ENCODE measurements at regions not wholly inside any gene's neighbourhood (a gene's known extent, or its start where the extent isn't known, plus 50 kb on each side); places are given as distances from the start of the nearest gene placed in this dataset.

DNA sequence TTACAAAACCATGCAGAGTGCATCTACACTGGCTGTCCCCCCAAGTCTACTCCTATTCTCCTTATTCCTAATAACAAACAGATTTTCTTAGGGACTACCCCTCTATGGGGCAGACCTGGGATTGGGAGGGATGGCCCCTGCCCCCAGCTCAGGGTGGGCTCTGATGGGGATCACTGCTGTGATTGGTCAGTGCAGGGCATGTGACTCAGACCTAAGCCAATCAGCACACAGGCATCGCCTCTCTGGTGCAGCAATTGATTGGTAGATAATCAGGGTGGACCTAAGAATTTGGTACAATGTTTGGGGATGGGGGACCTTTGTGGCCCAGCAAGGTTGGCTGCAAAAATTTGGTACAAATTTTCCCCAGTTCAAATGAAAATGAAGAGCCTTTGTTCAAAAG is 57.2 kb upstream of the SHANK2 start:
- H3K79me2 ChIP-seq (ENCODE audit: insufficient read depth, low read length): no peaks in the 10 kb centered on the region
- H3K36me3 ChIP-seq (ENCODE audit: insufficient read depth, low read length): no peaks in the 10 kb centered on the region
- no peak overlapping the region for H3K9ac ChIP-seq (ENCODE audit: low read depth, low read length)
- DNase-seq (no peak), ATAC-seq (ENCODE audit: insufficient read depth, low read depth) (no peak)
- H3K4me2 ChIP-seq (ENCODE audit: insufficient read depth, low read length): no peak overlapping the region
- H2AFZ ChIP-seq (ENCODE audit: low read depth, low read length): no peak overlapping the region
- no peaks in the 10 kb centered on the region for H3K4me1 ChIP-seq (ENCODE audit: insufficient read depth, low read length)
- TF ChIP-seq EZH2 (IDR thresholded peaks at IDR 0.05; ENCODE audit: borderline replicate concordance, low read depth, low read length, severe bottlenecking): no peak
- TF ChIP-seq, protein P1, sequence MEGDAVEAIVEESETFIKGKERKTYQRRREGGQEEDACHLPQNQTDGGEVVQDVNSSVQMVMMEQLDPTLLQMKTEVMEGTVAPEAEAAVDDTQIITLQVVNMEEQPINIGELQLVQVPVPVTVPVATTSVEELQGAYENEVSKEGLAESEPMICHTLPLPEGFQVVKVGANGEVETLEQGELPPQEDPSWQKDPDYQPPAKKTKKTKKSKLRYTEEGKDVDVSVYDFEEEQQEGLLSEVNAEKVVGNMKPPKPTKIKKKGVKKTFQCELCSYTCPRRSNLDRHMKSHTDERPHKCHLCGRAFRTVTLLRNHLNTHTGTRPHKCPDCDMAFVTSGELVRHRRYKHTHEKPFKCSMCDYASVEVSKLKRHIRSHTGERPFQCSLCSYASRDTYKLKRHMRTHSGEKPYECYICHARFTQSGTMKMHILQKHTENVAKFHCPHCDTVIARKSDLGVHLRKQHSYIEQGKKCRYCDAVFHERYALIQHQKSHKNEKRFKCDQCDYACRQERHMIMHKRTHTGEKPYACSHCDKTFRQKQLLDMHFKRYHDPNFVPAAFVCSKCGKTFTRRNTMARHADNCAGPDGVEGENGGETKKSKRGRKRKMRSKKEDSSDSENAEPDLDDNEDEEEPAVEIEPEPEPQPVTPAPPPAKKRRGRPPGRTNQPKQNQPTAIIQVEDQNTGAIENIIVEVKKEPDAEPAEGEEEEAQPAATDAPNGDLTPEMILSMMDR (IDR thresholded peaks at IDR 0.05; ENCODE audit: borderline replicate concordance, extremely low read depth, low read length, poor library complexity, severe bottlenecking): no peak
- no peaks in the 10 kb centered on the region for H3K9me3 ChIP-seq (ENCODE audit: insufficient read depth, low read length, severe bottlenecking)
- H3K27ac ChIP-seq (ENCODE audit: low read length): no peak overlapping the region
- no peaks in the 10 kb centered on the region for H4K20me1 ChIP-seq (ENCODE audit: insufficient read depth, low read length)
- no peak overlapping the region for H3K4me3 ChIP-seq (ENCODE audit: low read depth in 1 of 2, low read length in 2 of 2)
- H3K27me3 ChIP-seq (ENCODE audit: insufficient read depth, low read length, poor library complexity): peaks cover 9% of the 10 kb centered on the region

DNA sequence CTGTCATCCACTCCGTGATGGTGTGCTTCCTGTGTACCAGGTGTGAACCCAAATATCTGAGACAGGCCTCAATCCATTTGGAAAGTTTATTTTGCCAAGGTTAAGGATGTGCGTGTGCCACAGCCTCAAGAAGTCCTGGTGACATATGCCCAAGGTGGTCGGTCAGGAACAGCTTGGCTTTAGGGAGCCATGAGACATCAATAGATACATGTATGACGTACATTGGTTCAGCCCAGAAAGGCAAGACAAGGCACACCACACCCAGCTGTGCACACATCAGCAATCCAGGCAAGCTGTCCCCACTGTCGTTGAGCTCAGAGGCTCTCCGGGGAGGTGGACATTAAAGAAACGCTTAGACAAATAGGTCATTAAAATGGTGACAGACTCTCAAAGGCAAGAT is 56.8 kb upstream of the SHANK2 start:
- Histone ChIP-seq H3K79me2 (ENCODE audit: insufficient read depth, low read length) (no peaks in the 10 kb centered on the region), H3K9me3 (ENCODE audit: insufficient read depth, low read length, severe bottlenecking) (no peaks in the 10 kb centered on the region), H3K4me3 (ENCODE audit: low read depth in 1 of 2, low read length in 2 of 2) (no peak overlapping the region), H4K20me1 (ENCODE audit: insufficient read depth, low read length) (no peaks in the 10 kb centered on the region), H3K4me2 (ENCODE audit: insufficient read depth, low read length) (no peak overlapping the region), H3K4me1 (ENCODE audit: insufficient read depth, low read length) (no peaks in the 10 kb centered on the region), H3K9ac (ENCODE audit: low read depth, low read length) (no peak overlapping the region), H3K36me3 (ENCODE audit: insufficient read depth, low read length) (no peaks in the 10 kb centered on the region), H3K27ac (ENCODE audit: low read length) (no peak overlapping the region), H2AFZ (ENCODE audit: low read depth, low read length) (no peak overlapping the region), H3K27me3 (ENCODE audit: insufficient read depth, low read length, poor library complexity) (peaks cover 9% of the 10 kb centered on the region)
- TF ChIP-seq, protein P1 (IDR thresholded peaks at IDR 0.05; ENCODE audit: borderline replicate concordance, extremely low read depth, low read length, poor library complexity, severe bottlenecking): no peak
- no peak for TF ChIP-seq EZH2 (IDR thresholded peaks at IDR 0.05; ENCODE audit: borderline replicate concordance, low read depth, low read length, severe bottlenecking)
- ATAC-seq (ENCODE audit: insufficient read depth, low read depth) (no peak), DNase-seq (no peak)

GRCh38 chr11:71307811-71308645 is 55.7 kb upstream of the SHANK2 start:
- DNase-seq: no peak
- Histone ChIP-seq H3K27ac (ENCODE audit: low read length) (no peak overlapping the region), H2AFZ (ENCODE audit: low read depth, low read length) (no peak overlapping the region), H3K4me1 (ENCODE audit: insufficient read depth, low read length) (no peaks in the 10 kb centered on the region), H3K36me3 (ENCODE audit: insufficient read depth, low read length) (no peaks in the 10 kb centered on the region), H3K27me3 (ENCODE audit: insufficient read depth, low read length, poor library complexity) (no peaks in the 10 kb centered on the region), H3K9ac (ENCODE audit: low read depth, low read length) (no peak overlapping the region), H3K9me3 (ENCODE audit: insufficient read depth, low read length, severe bottlenecking) (no peaks in the 10 kb centered on the region), H3K4me2 (ENCODE audit: insufficient read depth, low read length) (no peak overlapping the region), H4K20me1 (ENCODE audit: insufficient read depth, low read length) (no peaks in the 10 kb centered on the region), H3K79me2 (ENCODE audit: insufficient read depth, low read length) (no peaks in the 10 kb centered on the region), H3K4me3 (ENCODE audit: low read depth in 1 of 2, low read length in 2 of 2) (no peak overlapping the region)
- TF ChIP-seq, protein P1 (IDR thresholded peaks at IDR 0.05; ENCODE audit: borderline replicate concordance, extremely low read depth, low read length, poor library complexity, severe bottlenecking): no peak
- TF ChIP-seq EZH2 (IDR thresholded peaks at IDR 0.05; ENCODE audit: borderline replicate concordance, low read depth, low read length, severe bottlenecking): no peak
- no peak for ATAC-seq (ENCODE audit: insufficient read depth, low read depth)
